ENCODE measurements at regions not wholly inside any gene's neighbourhood (a gene's known extent, or its start where the extent isn't known, plus 50 kb on each side); places are given as distances from the start of the nearest gene placed in this dataset.

DNA sequence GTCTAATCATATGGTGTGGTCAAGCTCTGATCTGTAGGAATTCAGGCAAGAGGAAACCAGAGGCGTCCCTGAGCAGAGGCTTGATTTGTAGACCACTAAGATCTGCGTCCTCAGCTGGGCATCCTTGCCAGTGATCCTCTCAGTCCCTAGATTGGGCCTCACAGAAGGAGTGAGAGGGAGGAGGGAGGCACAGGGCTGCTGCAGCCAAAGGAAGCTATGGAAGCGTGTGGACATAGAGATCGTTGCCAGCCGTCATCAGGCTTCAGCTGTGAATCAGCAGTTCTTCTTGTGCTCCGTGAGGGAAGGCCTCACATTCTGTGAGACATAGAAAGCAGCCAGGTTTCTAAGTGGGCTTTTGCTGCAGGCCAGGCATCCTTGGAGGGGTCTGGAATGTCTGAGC is 254.6 kb upstream of the KIRREL3 start:
- no peak overlapping the region for H3K9ac ChIP-seq (ENCODE audit: low read length)
- H3K36me3 ChIP-seq (replicated peaks in 1 of 2; ENCODE audit: control extremely low read depth in 1 of 2, control insufficient read depth in 1 of 2, extremely low read depth in 1 of 2, insufficient read depth in 2 of 2, low read length in 1 of 2) = no peaks in the 10 kb centered on the region
- no peaks in the 10 kb centered on the region for H3K27me3 ChIP-seq (replicated peaks in 1 of 4; ENCODE audit: control extremely low read depth in 1 of 4, control insufficient read depth in 3 of 4, insufficient read depth in 4 of 4, low read length in 3 of 4)
- TF ChIP-seq EZH2 (IDR thresholded peaks at IDR 0.05; ENCODE audit: borderline replicate concordance, insufficient read depth, low read depth, low read length, poor library complexity, severe bottlenecking) = no peak
- TF ChIP-seq, protein P1, sequence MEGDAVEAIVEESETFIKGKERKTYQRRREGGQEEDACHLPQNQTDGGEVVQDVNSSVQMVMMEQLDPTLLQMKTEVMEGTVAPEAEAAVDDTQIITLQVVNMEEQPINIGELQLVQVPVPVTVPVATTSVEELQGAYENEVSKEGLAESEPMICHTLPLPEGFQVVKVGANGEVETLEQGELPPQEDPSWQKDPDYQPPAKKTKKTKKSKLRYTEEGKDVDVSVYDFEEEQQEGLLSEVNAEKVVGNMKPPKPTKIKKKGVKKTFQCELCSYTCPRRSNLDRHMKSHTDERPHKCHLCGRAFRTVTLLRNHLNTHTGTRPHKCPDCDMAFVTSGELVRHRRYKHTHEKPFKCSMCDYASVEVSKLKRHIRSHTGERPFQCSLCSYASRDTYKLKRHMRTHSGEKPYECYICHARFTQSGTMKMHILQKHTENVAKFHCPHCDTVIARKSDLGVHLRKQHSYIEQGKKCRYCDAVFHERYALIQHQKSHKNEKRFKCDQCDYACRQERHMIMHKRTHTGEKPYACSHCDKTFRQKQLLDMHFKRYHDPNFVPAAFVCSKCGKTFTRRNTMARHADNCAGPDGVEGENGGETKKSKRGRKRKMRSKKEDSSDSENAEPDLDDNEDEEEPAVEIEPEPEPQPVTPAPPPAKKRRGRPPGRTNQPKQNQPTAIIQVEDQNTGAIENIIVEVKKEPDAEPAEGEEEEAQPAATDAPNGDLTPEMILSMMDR (IDR thresholded peaks at IDR 0.05) = no peak
- H3K9me3 ChIP-seq (ENCODE audit: control extremely low read depth in 1 of 3, control insufficient read depth in 2 of 3, insufficient read depth in 1 of 3, low read length in 2 of 3) = no peaks in the 10 kb centered on the region
- intact Hi-C loops (cut with micrococcal nuclease) = no loop called here
- H3K27ac ChIP-seq (ENCODE audit: low read length in 2 of 2) = no peak overlapping the region
- 37% methylated on average over 6 of the region's 6 CpGs for WGBS (ENCODE audit: insufficient coverage)
- H4K20me1 ChIP-seq (ENCODE audit: control insufficient read depth, insufficient read depth, low read length, poor library complexity, severe bottlenecking) = no peaks in the 10 kb centered on the region
- H3K4me3 ChIP-seq (ENCODE audit: control extremely low read depth in 1 of 5, extremely low read depth in 1 of 5, insufficient read depth in 1 of 5, low read depth in 2 of 5, low read length in 4 of 5) = no peak overlapping the region
- no peaks in the 10 kb centered on the region for H3K4me1 ChIP-seq (ENCODE audit: control insufficient read depth in 2 of 2, insufficient read depth in 2 of 2, low read length in 2 of 2)
- H3K4me3 Mint-ChIP-seq = no peak overlapping the region
- H3K4me1 Mint-ChIP-seq = no peaks in the 10 kb centered on the region
- H3K9me3 Mint-ChIP-seq (ENCODE audit: insufficient read depth) = no peaks in the 10 kb centered on the region
- no peak for ATAC-seq (ENCODE audit: low read depth)
- H3K4me2 ChIP-seq (replicated peaks; ENCODE audit: low read depth, low read length, poor library complexity, severe bottlenecking) = no peak overlapping the region
- POLR2A ChIA-PET = no interaction called here
- no peak overlapping the region for H3K27ac Mint-ChIP-seq
- CTCF ChIA-PET = no interaction called here
- H3K27me3 Mint-ChIP-seq = no peaks in the 10 kb centered on the region
- H2AFZ ChIP-seq (ENCODE audit: insufficient read depth, low read depth, low read length, poor library complexity, severe bottlenecking) = no peak overlapping the region
- no peaks in the 10 kb centered on the region for H3K79me2 ChIP-seq (ENCODE audit: control insufficient read depth, insufficient read depth, low read length)
- no peak for DNase-seq

DNA sequence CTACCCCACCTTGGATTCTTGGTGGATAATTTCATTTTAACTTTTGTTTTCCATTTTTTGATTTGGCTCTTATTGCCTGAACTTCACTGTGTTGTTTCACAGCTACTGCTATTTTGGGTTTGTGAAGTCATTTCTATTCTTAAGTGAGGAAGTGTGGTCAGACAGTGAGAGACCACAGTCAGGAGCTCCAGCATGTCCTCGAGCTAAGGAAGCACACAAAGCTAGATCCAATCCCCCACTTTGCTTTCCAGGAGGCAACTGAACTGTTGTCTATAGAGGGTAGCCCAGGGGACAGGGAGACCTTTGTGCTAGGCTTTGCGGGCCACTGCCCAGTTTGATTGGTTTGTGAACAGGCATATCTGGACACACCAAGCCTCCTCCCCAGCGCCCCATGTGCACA is 251.8 kb upstream of the KIRREL3 start:
- no peaks in the 10 kb centered on the region for H3K9me3 ChIP-seq (ENCODE audit: control extremely low read depth in 1 of 3, control insufficient read depth in 2 of 3, insufficient read depth in 1 of 3, low read length in 2 of 3)
- no peaks in the 10 kb centered on the region for H3K4me1 Mint-ChIP-seq
- no peaks in the 10 kb centered on the region for H3K9me3 Mint-ChIP-seq (ENCODE audit: insufficient read depth)
- ChIA-PET CTCF (no interaction called here), POLR2A (no interaction called here)
- no peaks in the 10 kb centered on the region for H4K20me1 ChIP-seq (ENCODE audit: control insufficient read depth, insufficient read depth, low read length, poor library complexity, severe bottlenecking)
- H3K4me2 ChIP-seq (replicated peaks; ENCODE audit: low read depth, low read length, poor library complexity, severe bottlenecking) = no peak overlapping the region
- H3K27ac Mint-ChIP-seq = no peak overlapping the region
- H3K4me3 ChIP-seq (ENCODE audit: control extremely low read depth in 1 of 5, extremely low read depth in 1 of 5, insufficient read depth in 1 of 5, low read depth in 2 of 5, low read length in 4 of 5) = no peak overlapping the region
- H2AFZ ChIP-seq (ENCODE audit: insufficient read depth, low read depth, low read length, poor library complexity, severe bottlenecking) = no peak overlapping the region
- 73% methylated on average over 2 of the region's 3 CpGs for WGBS (ENCODE audit: insufficient coverage)
- no peaks in the 10 kb centered on the region for H3K79me2 ChIP-seq (ENCODE audit: control insufficient read depth, insufficient read depth, low read length)
- no peaks in the 10 kb centered on the region for H3K27me3 ChIP-seq (replicated peaks in 1 of 4; ENCODE audit: control extremely low read depth in 1 of 4, control insufficient read depth in 3 of 4, insufficient read depth in 4 of 4, low read length in 3 of 4)
- no peaks in the 10 kb centered on the region for H3K36me3 ChIP-seq (replicated peaks in 1 of 2; ENCODE audit: control extremely low read depth in 1 of 2, control insufficient read depth in 1 of 2, extremely low read depth in 1 of 2, insufficient read depth in 2 of 2, low read length in 1 of 2)
- ATAC-seq (ENCODE audit: low read depth) (no peak), DNase-seq (no peak)
- no peak overlapping the region for H3K4me3 Mint-ChIP-seq
- H3K9ac ChIP-seq (ENCODE audit: low read length) = no peak overlapping the region
- H3K27ac ChIP-seq (ENCODE audit: low read length in 2 of 2) = no peak overlapping the region
- intact Hi-C loops (cut with micrococcal nuclease) = no loop called here
- H3K4me1 ChIP-seq (ENCODE audit: control insufficient read depth in 2 of 2, insufficient read depth in 2 of 2, low read length in 2 of 2) = no peaks in the 10 kb centered on the region
- no peak for TF ChIP-seq EZH2 (IDR thresholded peaks at IDR 0.05; ENCODE audit: borderline replicate concordance, insufficient read depth, low read depth, low read length, poor library complexity, severe bottlenecking)
- TF ChIP-seq, protein P1 (IDR thresholded peaks at IDR 0.05) = no peak
- no peaks in the 10 kb centered on the region for H3K27me3 Mint-ChIP-seq

Data from B cell (primary cell).